GM12878 (cell line): ENCODE measurements at regions not wholly inside any gene's neighbourhood (a gene's known extent, or its start where the extent isn't known, plus 50 kb on each side); places are given as distances from the start of the nearest gene placed in this dataset.
A peak's percentile ranks its signal among the peaks of the same experiment; 100 is the strongest.

Experiments used
- ATAC-seq: fragments of 200-7000 bp; cut with Tn5 transposase; 3 replicates; pipeline ENCODE4 v1.9.1; 2020; ENCODE audit warnings: mild to moderate bottlenecking, moderate library complexity
- BruUV-seq: library from RNA; stranded (reverse); fragments of 400-500 nt; replicated peaks from 2 replicates; lab custom pipeline; 2021; lab: Mats Ljungman, UMichigan
- CTCF ChIA-PET: fragments of 300-600 bp; sonication (Branson Sonifier 250); formaldehyde crosslinking; extraction: SDS; loops from one replicate; lab custom pipeline; 2021; ENCODE audit warnings: inconsistent platforms; lab: Yijun Ruan, JAX
- POLR2A ChIA-PET: fragments of 350-600 bp; formaldehyde crosslinking; extraction: SDS; loops from one replicate; lab custom pipeline; 2021; ENCODE audit warnings: inconsistent platforms; lab: Charles Lee
- RAD21 ChIA-PET: fragments of 300-600 bp; sonication (Branson Sonifier 250); formaldehyde crosslinking; loops from one replicate; lab custom pipeline; 2023; ENCODE audit warnings: antibody characterized with exemption; ENCODE audit not compliant: unreplicated experiment; lab: Charles Lee
- SMC1A ChIA-PET: fragments of 300-600 bp; sonication (Branson Sonifier 250); formaldehyde crosslinking; loops from one replicate; lab custom pipeline; 2023; ENCODE audit not compliant: unreplicated experiment, uncharacterized antibody; lab: Charles Lee
- DNase-seq: peaks from one replicate; pipeline ENCODE4 v3.0.0-alpha.2; 2011; ENCODE audit warnings: low read depth, low spot score
- FAIRE-seq: peaks from 3 replicates; lab custom pipeline; 2011; peaks lifted over from hg19 to GRCh38; lab: Jason Lieb, UNC
- H2AFZ ChIP-seq: 2 replicates; pipeline ENCODE4 v1.6.0; 2011; ENCODE audit warnings: low read depth, low read length, control low read depth; ENCODE audit not compliant: control insufficient read depth
- H3K27ac ChIP-seq: 2 replicates; pipeline ENCODE4 v1.5.1; 2011; ENCODE audit warnings: control low read depth; ENCODE audit not compliant: control insufficient read depth, insufficient read depth
- H3K27me3 ChIP-seq, 2 experiments: replicated peaks in 1 of 2; 2 replicates each; pipeline versions ENCODE4 v1.6.0 to v1.6.1; 2011; ENCODE audit warnings: low read length in 1 of 2; ENCODE audit not compliant: control insufficient read depth in 2 of 2, insufficient read depth in 2 of 2
- H3K36me3 ChIP-seq, 2 experiments: 2 replicates each; pipeline ENCODE4 v1.5.1; 2011; ENCODE audit warnings: low read length in 1 of 2; ENCODE audit not compliant: control insufficient read depth in 2 of 2, insufficient read depth in 2 of 2
- H3K4me1 ChIP-seq: 2 replicates; pipeline ENCODE4 v1.6.1; 2011; ENCODE audit warnings: mild to moderate bottlenecking, low read length, moderate library complexity, mixed read lengths; ENCODE audit not compliant: control insufficient read depth, insufficient read depth
- H3K4me2 ChIP-seq: 2 replicates; pipeline ENCODE4 v1.6.0; 2011; ENCODE audit warnings: control low read depth; ENCODE audit not compliant: control insufficient read depth, insufficient read depth
- H3K4me3 ChIP-seq: fragments of 200-600 bp; sonication (generic); 2 replicates; pipeline ENCODE4 v1.5.1; 2016
- H3K79me2 ChIP-seq: 2 replicates; pipeline ENCODE4 v1.6.0; 2011; ENCODE audit warnings: low read length; ENCODE audit not compliant: control insufficient read depth, insufficient read depth
- H3K9ac ChIP-seq: 2 replicates; pipeline ENCODE4 v1.8.0; 2011; ENCODE audit warnings: low read length, control low read depth, mixed read lengths; ENCODE audit not compliant: control insufficient read depth, insufficient read depth
- H3K9me3 ChIP-seq: replicated peaks from 3 replicates; pipeline ENCODE4 v1.5.1; 2011; ENCODE audit warnings: mild to moderate bottlenecking, low read length; ENCODE audit not compliant: control insufficient read depth, insufficient read depth
- H4K20me1 ChIP-seq: 2 replicates; pipeline ENCODE4 v1.6.0; 2011; ENCODE audit not compliant: control insufficient read depth, insufficient read depth
- CREB1 ChIP-seq: IDR thresholded peaks from 2 replicates; pipeline ENCODE4 v1.6.1; 2012; ENCODE audit warnings: low read depth, mild to moderate bottlenecking, inconsistent platforms
- ETV6 ChIP-seq, 2 experiments: fragments of 450-650 bp in 1 of 2; IDR thresholded peaks in 1 of 2; conservative IDR thresholded peaks in 1 of 2; 2 replicates each; pipeline ENCODE4 v1.6.1; 2014; ENCODE audit warnings: antibody characterized with exemption in 1 of 2, borderline replicate concordance in 1 of 2, low read depth in 1 of 2, mild to moderate bottlenecking in 1 of 2, moderate library complexity in 1 of 2
- KDM1A ChIP-seq: fragments of 200-600 bp; sonication (generic); IDR thresholded peaks from 2 replicates; pipeline ENCODE4 v1.6.1; 2016; ENCODE audit warnings: borderline replicate concordance
- POU2F2 ChIP-seq: IDR thresholded peaks from 3 replicates; pipeline ENCODE4 v1.6.1; 2011; ENCODE audit warnings: low read depth, mild to moderate bottlenecking, low read length, borderline replicate concordance
- RAD21 ChIP-seq: IDR thresholded peaks from 2 replicates; pipeline ENCODE4 v1.6.1; 2011; ENCODE audit warnings: mild to moderate bottlenecking, low read depth, low read length, moderate library complexity; ENCODE audit not compliant: insufficient read depth
- SMARCA5 ChIP-seq: fragments of 450-650 bp; IDR thresholded peaks from 2 replicates; pipeline ENCODE4 v1.6.1; 2017; ENCODE audit warnings: mild to moderate bottlenecking
- SMC3 ChIP-seq: IDR thresholded peaks from 2 replicates; pipeline ENCODE4 v1.6.1; 2011; ENCODE audit warnings: low read length, improper control_type of control experiment, borderline replicate concordance
- USF2 ChIP-seq: IDR thresholded peaks from 2 replicates; pipeline ENCODE4 v1.6.1; 2011; ENCODE audit warnings: low read depth, low read length, improper control_type of control experiment, borderline replicate concordance
- WGBS: methylation state at CpG from one replicate; pipeline ENCODE4 v1.1.6; 2016; ENCODE audit warnings: low lambda C conversion rate; ENCODE audit not compliant: insufficient replicate concordance, insufficient coverage; ENCODE audit errors: missing lambda C conversion rate; 5-methylcytosine and 5-hydroxymethylcytosine counted together
- in situ Hi-C: fragments of 300-500 bp; cut with MboI; formaldehyde crosslinking; loops from 9 replicates; pipeline ENCODE4 v1.14.3; 2018; ENCODE audit warnings: mixed read lengths
- intact Hi-C: fragments of 100-400 bp; cut with micrococcal nuclease; formaldehyde crosslinking; loops from one replicate; pipeline ENCODE4 v1.14.2; 2022; ENCODE audit not compliant: unreplicated experiment

- ChIA-PET SMC1A (interaction anchor here (0.8 to 2.3 kb wide), 9 partner anchors 11 to 435 kb away, joined by 3 to 5 read pairs (median 3); no protein-coding TSS in a partner anchor), CTCF (interaction anchor here (0.7 to 1.4 kb wide), 4 partner anchors 54 to 595 kb away, joined by 3 to 5 read pairs (median 4); no protein-coding TSS in a partner anchor), RAD21 (interaction anchor here (0.6 to 2.1 kb wide), 5 partner anchors 16 to 435 kb away, joined by 3 to 6 read pairs (median 3); no protein-coding TSS in a partner anchor), POLR2A (interaction anchor here (0.7 kb wide), 1 partner anchor 63 kb away, joined by 4 read pairs; no protein-coding TSS in a partner anchor)
- Histone ChIP-seq H4K20me1 (no peaks in the 10 kb centered on the region), H3K4me2 (no peak overlapping the region), H3K4me3 (no peak overlapping the region), H2AFZ (no peak overlapping the region), H3K36me3 (no peaks in the 10 kb centered on the region), H3K9me3 (no peaks in the 10 kb centered on the region), H3K9ac (no peak overlapping the region), H3K27me3 (no peaks in the 10 kb centered on the region), H3K27ac (no peak overlapping the region), H3K4me1 (no peaks in the 10 kb centered on the region), H3K79me2 (no peaks in the 10 kb centered on the region)
- intact Hi-C loops (no loop called here), in situ Hi-C loops (no loop called here)
- TF ChIP-seq ETV6 (conservative IDR thresholded peaks at IDR 0.05 in 1 of 2, IDR thresholded peaks at IDR 0.05 in 1 of 2; ENCODE audit: borderline replicate concordance in 1 of 2, low read depth in 1 of 2): no peak
- peak; percentile 33; the same call in 1 of the 2 replicates for TF ChIP-seq RAD21
- TF ChIP-seq SMC3: no peak
- TF ChIP-seq SMARCA5: no peak
- no peak for TF ChIP-seq USF2
- TF ChIP-seq KDM1A: no peak
- no peak for TF ChIP-seq CREB1
- TF ChIP-seq POU2F2: no peak
- BruUV-seq: no TSS peak
- WGBS: 82% methylated on average over 3 of the region's 3 CpGs
- ATAC-seq (no peak), DNase-seq (no peak), FAIRE-seq (no peak)
These were observed 252.9 kb upstream of the CBLB start for GRCh38 chr3:106121491-106122289.
